ENCODE measurements at regions not wholly inside any gene's neighbourhood (a gene's known extent, or its start where the extent isn't known, plus 50 kb on each side); places are given as distances from the start of the nearest gene placed in this dataset.
A peak's percentile ranks its signal among the peaks of the same experiment; 100 is the strongest.

GRCh38 chr18:64419156-64419555 lies 270.3 kb upstream of the LINC00305 start:
- DNase-seq (no peak), ATAC-seq (no peak)
- no peaks in the 10 kb centered on the region for H3K36me3 ChIP-seq (ENCODE audit: low read depth)
- no peaks in the 10 kb centered on the region for H3K4me1 ChIP-seq (ENCODE audit: low read depth)
- H3K9me3 ChIP-seq = no peaks in the 10 kb centered on the region
- H3K4me3 ChIP-seq = no peak overlapping the region
- TF ChIP-seq CTCF (IDR thresholded peaks at IDR 0.05) = no peak
- intact Hi-C loops (cut with DNase I, micrococcal nuclease) = no loop called here

- intact Hi-C loops (cut with DNase I, micrococcal nuclease) = no loop called here
- TF ChIP-seq CTCF (IDR thresholded peaks at IDR 0.05) = no peak
- H3K9me3 ChIP-seq = no peaks in the 10 kb centered on the region
- H3K4me1 ChIP-seq (ENCODE audit: low read depth) = no peaks in the 10 kb centered on the region
- H3K4me3 ChIP-seq = no peak overlapping the region
- DNase-seq (no peak), ATAC-seq (no peak)
- no peaks in the 10 kb centered on the region for H3K36me3 ChIP-seq (ENCODE audit: low read depth)
Observed at GRCh38 chr18:64416990-64417389, 268.1 kb upstream of the LINC00305 start.

GRCh38 chr18:64415218-64415617 lies 266.3 kb upstream of the LINC00305 start:
- intact Hi-C loops (cut with DNase I, micrococcal nuclease) = no loop called here
- H3K4me3 ChIP-seq = no peak overlapping the region
- no peaks in the 10 kb centered on the region for H3K4me1 ChIP-seq (ENCODE audit: low read depth)
- no peak for TF ChIP-seq CTCF (IDR thresholded peaks at IDR 0.05)
- no peaks in the 10 kb centered on the region for H3K9me3 ChIP-seq
- DNase-seq (no peak), ATAC-seq (no peak)
- H3K36me3 ChIP-seq (ENCODE audit: low read depth) = no peaks in the 10 kb centered on the region

- no peak for ATAC-seq
- no peaks in the 10 kb centered on the region for H3K9me3 ChIP-seq
- TF ChIP-seq CTCF (IDR thresholded peaks at IDR 0.05) = no peak
Observed at GRCh38 chr18:64410685-64411084, 261.8 kb upstream of the LINC00305 start.

GRCh38 chr18:64409511-64409910 lies 260.6 kb upstream of the LINC00305 start:
- Histone ChIP-seq H3K9me3 (no peaks in the 10 kb centered on the region), H3K4me1 (ENCODE audit: low read depth) (no peaks in the 10 kb centered on the region), H3K36me3 (ENCODE audit: low read depth) (no peaks in the 10 kb centered on the region), H3K4me3 (no peak overlapping the region)
- intact Hi-C loops (cut with DNase I, micrococcal nuclease) = no loop called here
- ATAC-seq (no peak), DNase-seq (peak in 1 of 3 donors; percentile 32)
- no peak for TF ChIP-seq CTCF (IDR thresholded peaks at IDR 0.05)

More at GRCh38 chr18:64410685-64411084, 261.8 kb upstream of the LINC00305 start:
- H3K4me3 ChIP-seq = no peak overlapping the region
- H3K36me3 ChIP-seq (ENCODE audit: low read depth) = no peaks in the 10 kb centered on the region
- no peak for DNase-seq
- intact Hi-C loops (cut with DNase I, micrococcal nuclease) = no loop called here
- H3K4me1 ChIP-seq (ENCODE audit: low read depth) = no peaks in the 10 kb centered on the region

- Histone ChIP-seq H3K4me1 (ENCODE audit: low read depth) (no peaks in the 10 kb centered on the region), H3K9me3 (no peaks in the 10 kb centered on the region), H3K36me3 (ENCODE audit: low read depth) (no peaks in the 10 kb centered on the region), H3K4me3 (no peak overlapping the region)
- ATAC-seq (no peak), DNase-seq (no peak)
- intact Hi-C loops (cut with DNase I, micrococcal nuclease) = no loop called here
- TF ChIP-seq CTCF (IDR thresholded peaks at IDR 0.05) = no peak
Observed at GRCh38 chr18:64407606-64408005, 258.7 kb upstream of the LINC00305 start.

Measured in mucosa of descending colon (tissue), 3 donors.